ENCODE measurements at regions not wholly inside any gene's neighbourhood (a gene's known extent, or its start where the extent isn't known, plus 50 kb on each side); places are given as distances from the start of the nearest gene placed in this dataset.

DNA sequence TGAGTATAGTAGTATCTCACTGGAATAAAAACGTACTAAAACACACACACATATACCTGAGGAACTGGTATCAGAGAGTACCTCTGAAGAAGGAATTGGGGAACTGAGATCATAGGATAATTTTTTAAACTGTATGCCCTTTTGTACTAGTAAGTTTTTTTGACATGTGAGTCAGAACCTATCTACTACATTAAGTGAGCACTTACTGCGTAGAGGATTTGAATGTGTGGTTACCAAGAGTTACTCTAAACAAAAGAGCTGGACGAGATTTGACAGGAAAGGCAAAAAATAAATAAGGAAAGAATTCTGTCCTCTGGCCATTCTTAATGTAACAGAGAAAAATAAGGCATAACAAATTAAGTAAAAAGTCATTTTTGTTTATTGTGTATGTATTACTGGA is 546.5 kb upstream of the FAT1 start:
- no peak for TF ChIP-seq CTCF (IDR thresholded peaks at IDR 0.05)
- no CpG with 5 or more reads among the region's 3 CpGs for WGBS (ENCODE audit: insufficient coverage)
- no peaks in the 10 kb centered on the region for H3K4me1 Mint-ChIP-seq

DNA sequence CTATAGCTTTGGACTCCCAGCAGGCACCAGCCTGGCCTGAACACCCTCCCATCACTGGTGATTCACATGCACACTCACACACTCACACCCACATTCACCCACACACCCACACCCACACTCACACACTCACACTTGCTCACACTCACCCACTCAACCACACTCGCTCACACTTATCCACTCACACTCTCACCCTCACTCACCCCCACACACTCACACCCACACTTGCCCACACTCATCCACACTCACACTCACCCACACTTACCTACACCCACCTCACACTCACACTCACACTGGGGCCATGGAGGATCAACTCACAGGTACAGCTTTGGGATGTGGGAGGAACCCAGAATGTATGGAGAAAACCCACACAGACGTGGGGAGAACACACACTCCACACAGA is 548.2 kb upstream of the FAT1 start:
- intact Hi-C loops (cut with micrococcal nuclease): no loop called here
- no peaks in the 10 kb centered on the region for H3K36me3 Mint-ChIP-seq

More for the DNA sequence above, 546.5 kb upstream of the FAT1 start:
- intact Hi-C loops (cut with micrococcal nuclease): no loop called here
- no peaks in the 10 kb centered on the region for H3K36me3 ChIP-seq (replicated peaks in 1 of 2; ENCODE audit: control insufficient read depth in 1 of 2, insufficient read depth in 2 of 2, low read length in 2 of 2)
- peaks cover 7 to 8% of the 10 kb centered on the region in 2 donors for H3K9me3 ChIP-seq (replicated peaks in 1 of 2; ENCODE audit: control insufficient read depth in 1 of 2, insufficient read depth in 1 of 2, low read length in 2 of 2)
- H3K36me3 Mint-ChIP-seq: no peaks in the 10 kb centered on the region
- no peak for DNase-seq
- no peaks in the 10 kb centered on the region for H3K27me3 Mint-ChIP-seq (ENCODE audit: low read depth in 3 of 3)
- no peaks in the 10 kb centered on the region for H3K4me1 ChIP-seq (ENCODE audit: control insufficient read depth in 1 of 2, insufficient read depth in 2 of 2, low read length in 2 of 2)
- H4K20me1 ChIP-seq (ENCODE audit: insufficient read depth, low read length): no peaks in the 10 kb centered on the region
- H3K9ac ChIP-seq (ENCODE audit: insufficient read depth, low read length, poor library complexity, severe bottlenecking): no peak overlapping the region
- no peak overlapping the region for H2AFZ ChIP-seq (ENCODE audit: insufficient read depth, low read depth, low read length, poor library complexity, severe bottlenecking)
- H3K4me2 ChIP-seq (replicated peaks; ENCODE audit: extremely low read depth, low read length, poor library complexity, severe bottlenecking): no peak overlapping the region
- no peak overlapping the region for H3K4me3 Mint-ChIP-seq
- H3K79me2 ChIP-seq (ENCODE audit: insufficient read depth, low read length): no peaks in the 10 kb centered on the region
- no peak overlapping the region for H3K27ac Mint-ChIP-seq
- no peak overlapping the region for H3K27ac ChIP-seq (ENCODE audit: low read depth in 1 of 2, low read length in 2 of 2)
- peaks cover 0 to 3% (median 0%) of the 10 kb centered on the region in 7 donors for H3K9me3 Mint-ChIP-seq
- no peaks in the 10 kb centered on the region for H3K27me3 ChIP-seq (ENCODE audit: control insufficient read depth in 2 of 2, insufficient read depth in 2 of 2, low read length in 2 of 2)
- no peak overlapping the region for H3K4me3 ChIP-seq (replicated peaks in 1 of 3; ENCODE audit: low read depth in 2 of 3, low read length in 3 of 3)

More for the DNA sequence above, 548.2 kb upstream of the FAT1 start:
- Histone ChIP-seq H2AFZ (ENCODE audit: insufficient read depth, low read depth, low read length, poor library complexity, severe bottlenecking) (no peak overlapping the region), H3K27ac (ENCODE audit: low read depth in 1 of 2, low read length in 2 of 2) (no peak overlapping the region), H3K36me3 (replicated peaks in 1 of 2; ENCODE audit: control insufficient read depth in 1 of 2, insufficient read depth in 2 of 2, low read length in 2 of 2) (no peaks in the 10 kb centered on the region), H3K9ac (ENCODE audit: insufficient read depth, low read length, poor library complexity, severe bottlenecking) (no peak overlapping the region), H3K9me3 (replicated peaks in 1 of 2; ENCODE audit: control insufficient read depth in 1 of 2, insufficient read depth in 1 of 2, low read length in 2 of 2) (peaks cover 7 to 8% of the 10 kb centered on the region in 2 donors), H3K4me1 (ENCODE audit: control insufficient read depth in 1 of 2, insufficient read depth in 2 of 2, low read length in 2 of 2) (no peaks in the 10 kb centered on the region), H3K4me2 (replicated peaks; ENCODE audit: extremely low read depth, low read length, poor library complexity, severe bottlenecking) (no peak overlapping the region), H3K27me3 (ENCODE audit: control insufficient read depth in 2 of 2, insufficient read depth in 2 of 2, low read length in 2 of 2) (no peaks in the 10 kb centered on the region), H3K79me2 (ENCODE audit: insufficient read depth, low read length) (no peaks in the 10 kb centered on the region), H4K20me1 (ENCODE audit: insufficient read depth, low read length) (no peaks in the 10 kb centered on the region), H3K4me3 (replicated peaks in 1 of 3; ENCODE audit: low read depth in 2 of 3, low read length in 3 of 3) (no peak overlapping the region)
- no peak overlapping the region for H3K4me3 Mint-ChIP-seq
- no peak for DNase-seq
- peaks cover 0 to 3% (median 0%) of the 10 kb centered on the region in 7 donors for H3K9me3 Mint-ChIP-seq
- H3K27ac Mint-ChIP-seq: no peak overlapping the region
- no peaks in the 10 kb centered on the region for H3K27me3 Mint-ChIP-seq (ENCODE audit: low read depth in 3 of 3)
- 83% methylated on average over 1 of the region's 2 CpGs for WGBS (ENCODE audit: insufficient coverage)
- TF ChIP-seq CTCF (IDR thresholded peaks at IDR 0.05): no peak
- H3K4me1 Mint-ChIP-seq: no peaks in the 10 kb centered on the region
